ENCODE measurements at regions not wholly inside any gene's neighbourhood (a gene's known extent, or its start where the extent isn't known, plus 50 kb on each side); places are given as distances from the start of the nearest gene placed in this dataset.

GRCh38 chr3:5384557-5385236 lies 197.2 kb downstream of the EDEM1 start:
- Mint-ChIP-seq H3K27me3 (no peaks in the 10 kb centered on the region), H3K27ac (no peak overlapping the region), H3K4me1 (ENCODE audit: low read depth) (no peaks in the 10 kb centered on the region), H3K4me3 (ENCODE audit: low read depth) (no peak overlapping the region), H3K36me3 (ENCODE audit: insufficient read depth) (no peaks in the 10 kb centered on the region), H3K9me3 (ENCODE audit: low read depth) (peaks cover 23% of the 10 kb centered on the region)
- DNase-seq (ENCODE audit: low spot score, unreplicated experiment) = no peak
- no peak for TF ChIP-seq CTCF (IDR thresholded peaks at IDR 0.05; ENCODE audit: unreplicated experiment)

- Mint-ChIP-seq H3K27ac (no peak overlapping the region), H3K36me3 (ENCODE audit: insufficient read depth) (no peaks in the 10 kb centered on the region), H3K27me3 (no peaks in the 10 kb centered on the region)
These were observed 200.6 kb downstream of the EDEM1 start for GRCh38 chr3:5388091-5388490.

GRCh38 chr3:5389057-5389456 lies 201.6 kb downstream of the EDEM1 start:
- Mint-ChIP-seq H3K4me3 (ENCODE audit: low read depth) (no peak overlapping the region), H3K9me3 (ENCODE audit: low read depth) (no peaks in the 10 kb centered on the region), H3K27ac (no peak overlapping the region), H3K4me1 (ENCODE audit: low read depth) (peaks cover 2% of the 10 kb centered on the region), H3K36me3 (ENCODE audit: insufficient read depth) (no peaks in the 10 kb centered on the region), H3K27me3 (no peaks in the 10 kb centered on the region)
- TF ChIP-seq CTCF (IDR thresholded peaks at IDR 0.05; ENCODE audit: unreplicated experiment) = no peak
- no peak for DNase-seq (ENCODE audit: low spot score, unreplicated experiment)

More at GRCh38 chr3:5388091-5388490, 200.6 kb downstream of the EDEM1 start:
- no peak overlapping the region for H3K4me3 Mint-ChIP-seq (ENCODE audit: low read depth)
- no peak for DNase-seq (ENCODE audit: low spot score, unreplicated experiment)
- H3K4me1 Mint-ChIP-seq (ENCODE audit: low read depth) = peaks cover 2% of the 10 kb centered on the region
- H3K9me3 Mint-ChIP-seq (ENCODE audit: low read depth) = peaks cover under 1% of the 10 kb centered on the region
- TF ChIP-seq CTCF (IDR thresholded peaks at IDR 0.05; ENCODE audit: unreplicated experiment) = no peak

GRCh38 chr3:5390221-5390620 lies 202.7 kb downstream of the EDEM1 start:
- no peaks in the 10 kb centered on the region for H3K9me3 Mint-ChIP-seq (ENCODE audit: low read depth)
- peaks cover 2% of the 10 kb centered on the region for H3K4me1 Mint-ChIP-seq (ENCODE audit: low read depth)
- H3K36me3 Mint-ChIP-seq (ENCODE audit: insufficient read depth) = no peaks in the 10 kb centered on the region
- no peak for DNase-seq (ENCODE audit: low spot score, unreplicated experiment)
- H3K27me3 Mint-ChIP-seq = no peaks in the 10 kb centered on the region
- TF ChIP-seq CTCF (IDR thresholded peaks at IDR 0.05; ENCODE audit: unreplicated experiment) = no peak
- no peak overlapping the region for H3K27ac Mint-ChIP-seq
- H3K4me3 Mint-ChIP-seq (ENCODE audit: low read depth) = no peak overlapping the region

- H3K4me1 Mint-ChIP-seq (ENCODE audit: low read depth) = peaks cover 2% of the 10 kb centered on the region
- H3K4me3 Mint-ChIP-seq (ENCODE audit: low read depth) = no peak overlapping the region
- H3K27ac Mint-ChIP-seq = no peak overlapping the region
- no peaks in the 10 kb centered on the region for H3K9me3 Mint-ChIP-seq (ENCODE audit: low read depth)
- no peaks in the 10 kb centered on the region for H3K36me3 Mint-ChIP-seq (ENCODE audit: insufficient read depth)
- no peaks in the 10 kb centered on the region for H3K27me3 Mint-ChIP-seq
- no peak for DNase-seq (ENCODE audit: low spot score, unreplicated experiment)
- no peak for TF ChIP-seq CTCF (IDR thresholded peaks at IDR 0.05; ENCODE audit: unreplicated experiment)
These were observed 203.6 kb downstream of the EDEM1 start for GRCh38 chr3:5390936-5391625.
